ENCODE measurements at regions not wholly inside any gene's neighbourhood (a gene's known extent, or its start where the extent isn't known, plus 50 kb on each side); places are given as distances from the start of the nearest gene placed in this dataset.

GRCh38 chr4:130043732-130044160, 947.8 kb downstream of the C4orf33 start:
- Mint-ChIP-seq H3K4me3 (ENCODE audit: unreplicated experiment) (no peak overlapping the region), H3K4me1 (ENCODE audit: low read depth, unreplicated experiment) (no peaks in the 10 kb centered on the region), H3K9me3 (ENCODE audit: unreplicated experiment) (no peaks in the 10 kb centered on the region), H3K36me3 (ENCODE audit: unreplicated experiment) (no peaks in the 10 kb centered on the region), H3K27ac (ENCODE audit: unreplicated experiment) (no peak overlapping the region), H3K27me3 (ENCODE audit: unreplicated experiment) (no peaks in the 10 kb centered on the region)
- no peak for TF ChIP-seq CTCF (IDR thresholded peaks at IDR 0.05; ENCODE audit: partially characterized antibody, unreplicated experiment)
- DNase-seq = no peak

GRCh38 chr4:130044788-130045531, 949.0 kb downstream of the C4orf33 start:
- Mint-ChIP-seq H3K4me3 (ENCODE audit: unreplicated experiment) (no peak overlapping the region), H3K36me3 (ENCODE audit: unreplicated experiment) (no peaks in the 10 kb centered on the region), H3K9me3 (ENCODE audit: unreplicated experiment) (no peaks in the 10 kb centered on the region), H3K27ac (ENCODE audit: unreplicated experiment) (no peak overlapping the region), H3K4me1 (ENCODE audit: low read depth, unreplicated experiment) (no peaks in the 10 kb centered on the region), H3K27me3 (ENCODE audit: unreplicated experiment) (no peaks in the 10 kb centered on the region)
- TF ChIP-seq CTCF (IDR thresholded peaks at IDR 0.05; ENCODE audit: partially characterized antibody, unreplicated experiment) = no peak
- DNase-seq = no peak

- H3K27me3 Mint-ChIP-seq (ENCODE audit: unreplicated experiment) = no peaks in the 10 kb centered on the region
- TF ChIP-seq CTCF (IDR thresholded peaks at IDR 0.05; ENCODE audit: partially characterized antibody, unreplicated experiment) = no peak
- H3K4me3 Mint-ChIP-seq (ENCODE audit: unreplicated experiment) = no peak overlapping the region
- no peak overlapping the region for H3K27ac Mint-ChIP-seq (ENCODE audit: unreplicated experiment)
- peaks cover 5% of the 10 kb centered on the region for H3K9me3 Mint-ChIP-seq (ENCODE audit: unreplicated experiment)
- H3K4me1 Mint-ChIP-seq (ENCODE audit: low read depth, unreplicated experiment) = no peaks in the 10 kb centered on the region
- DNase-seq = no peak
- no peaks in the 10 kb centered on the region for H3K36me3 Mint-ChIP-seq (ENCODE audit: unreplicated experiment)
Observed at GRCh38 chr4:130053723-130054122, 957.8 kb downstream of the C4orf33 start.

- no peak for DNase-seq
- no peaks in the 10 kb centered on the region for H3K4me1 Mint-ChIP-seq (ENCODE audit: low read depth, unreplicated experiment)
- no peak for TF ChIP-seq CTCF (IDR thresholded peaks at IDR 0.05; ENCODE audit: partially characterized antibody, unreplicated experiment)
- H3K27me3 Mint-ChIP-seq (ENCODE audit: unreplicated experiment) = no peaks in the 10 kb centered on the region
- H3K36me3 Mint-ChIP-seq (ENCODE audit: unreplicated experiment) = no peaks in the 10 kb centered on the region
- no peak overlapping the region for H3K4me3 Mint-ChIP-seq (ENCODE audit: unreplicated experiment)
- H3K27ac Mint-ChIP-seq (ENCODE audit: unreplicated experiment) = no peak overlapping the region
- peaks cover 5% of the 10 kb centered on the region for H3K9me3 Mint-ChIP-seq (ENCODE audit: unreplicated experiment)
Observed at GRCh38 chr4:130054908-130055307, 959.0 kb downstream of the C4orf33 start.

GRCh38 chr4:130056286-130056685, 960.3 kb downstream of the C4orf33 start:
- H3K36me3 Mint-ChIP-seq (ENCODE audit: unreplicated experiment) = no peaks in the 10 kb centered on the region
- H3K27ac Mint-ChIP-seq (ENCODE audit: unreplicated experiment) = no peak overlapping the region
- no peak for DNase-seq
- H3K4me1 Mint-ChIP-seq (ENCODE audit: low read depth, unreplicated experiment) = no peaks in the 10 kb centered on the region
- TF ChIP-seq CTCF (IDR thresholded peaks at IDR 0.05; ENCODE audit: partially characterized antibody, unreplicated experiment) = no peak
- H3K4me3 Mint-ChIP-seq (ENCODE audit: unreplicated experiment) = no peak overlapping the region
- peaks cover 5% of the 10 kb centered on the region for H3K9me3 Mint-ChIP-seq (ENCODE audit: unreplicated experiment)
- H3K27me3 Mint-ChIP-seq (ENCODE audit: unreplicated experiment) = no peaks in the 10 kb centered on the region

Data from glutamatergic neuron (in vitro differentiated cells).